NCI-H69 (cell line): ENCODE measurements at regions not wholly inside any gene's neighbourhood (a gene's known extent, or its start where the extent isn't known, plus 50 kb on each side); places are given as distances from the start of the nearest gene placed in this dataset.
"Not testable (repeated sequence)": the region's sequence is repeated elsewhere in the genome, so short reads cannot be mapped to it uniquely, and the experiment has no call there.

Experiments
- DNase-seq: peaks from one replicate; lab custom pipeline; 2025; lab: John Stamatoyannopoulos, UW

- not testable (repeated sequence) for DNase-seq
Observed at GRCh38 chr13:40356458-40356857, 310.0 kb downstream of the FOXO1 start.

GRCh38 chr13:40362502-40362901 is 303.9 kb downstream of the FOXO1 start:
- no peak for DNase-seq

GRCh38 chr13:40363653-40364052 is 302.8 kb downstream of the FOXO1 start:
- no peak for DNase-seq

- no peak for DNase-seq
Observed at GRCh38 chr13:40366119-40366518, 300.3 kb downstream of the FOXO1 start.

- no peak for DNase-seq
Observed at GRCh38 chr13:40368127-40368891, 298.1 kb downstream of the FOXO1 start.

GRCh38 chr13:40370661-40371060 is 295.8 kb downstream of the FOXO1 start:
- DNase-seq = no peak

GRCh38 chr13:40371531-40372125 is 294.8 kb downstream of the FOXO1 start:
- DNase-seq = no peak

- DNase-seq = not testable (repeated sequence)
Observed at GRCh38 chr13:40373608-40374007, 292.8 kb downstream of the FOXO1 start.

GRCh38 chr13:40375489-40376171 is 290.8 kb downstream of the FOXO1 start:
- DNase-seq = no peak

- DNase-seq = no peak
Observed at GRCh38 chr13:40376296-40376849, 290.1 kb downstream of the FOXO1 start.

- DNase-seq = no peak
Observed at GRCh38 chr13:40376867-40377535, 289.4 kb downstream of the FOXO1 start.

- DNase-seq = no peak
Observed at GRCh38 chr13:40377783-40378182, 288.7 kb downstream of the FOXO1 start.

GRCh38 chr13:40379196-40379595 is 287.2 kb downstream of the FOXO1 start:
- DNase-seq = no peak

- DNase-seq = no peak
Observed at GRCh38 chr13:40379794-40380578, 286.5 kb downstream of the FOXO1 start.

GRCh38 chr13:40381935-40382764 is 284.3 kb downstream of the FOXO1 start:
- no peak for DNase-seq

GRCh38 chr13:40383132-40383531 is 283.3 kb downstream of the FOXO1 start:
- no peak for DNase-seq

- DNase-seq = no peak
Observed at GRCh38 chr13:40383885-40384284, 282.6 kb downstream of the FOXO1 start.

GRCh38 chr13:40384976-40385857 is 281.2 kb downstream of the FOXO1 start:
- no peak for DNase-seq

- DNase-seq = no peak
Observed at GRCh38 chr13:40385858-40386180, 280.6 kb downstream of the FOXO1 start.

GRCh38 chr13:40386586-40386985 is 279.9 kb downstream of the FOXO1 start:
- DNase-seq = no peak
